ENCODE measurements at regions not wholly inside any gene's neighbourhood (a gene's known extent, or its start where the extent isn't known, plus 50 kb on each side); places are given as distances from the start of the nearest gene placed in this dataset.

DNA sequence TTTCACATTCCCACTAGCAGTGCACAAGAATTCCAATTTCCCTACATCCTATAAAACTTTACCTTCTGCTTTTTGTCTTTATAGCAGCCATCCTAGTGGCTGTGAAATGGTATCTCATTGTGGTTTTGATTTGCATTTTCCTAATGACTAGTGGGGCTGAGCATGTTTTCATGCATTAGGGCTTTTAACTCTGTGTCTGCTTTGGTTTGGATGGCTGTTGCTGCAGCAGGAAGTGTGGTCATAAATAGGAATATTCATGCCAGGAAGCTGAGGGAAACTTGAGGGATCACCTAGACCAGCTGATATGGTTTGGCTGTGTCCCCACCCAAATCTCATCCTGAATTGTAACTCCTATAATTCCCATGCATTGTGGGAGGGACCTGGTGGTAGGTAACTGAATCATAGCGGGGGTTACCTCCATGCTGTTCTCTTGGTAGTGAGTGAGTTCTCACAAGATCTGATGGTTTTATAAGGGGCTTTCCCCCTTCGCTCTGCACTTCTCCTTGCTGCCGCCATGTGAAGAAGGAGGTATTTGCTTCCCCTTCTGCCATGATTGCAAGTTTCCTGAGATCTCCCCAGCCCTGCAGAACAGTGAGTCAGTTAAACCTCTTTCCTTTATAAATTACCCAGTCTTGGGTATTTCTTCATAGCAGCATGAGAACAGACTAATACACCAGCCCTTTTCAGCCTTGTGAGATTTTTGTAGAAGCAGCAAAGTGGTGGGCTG is 181.8 kb upstream of the PITRM1 start:
- TF ChIP-seq, protein P1, sequence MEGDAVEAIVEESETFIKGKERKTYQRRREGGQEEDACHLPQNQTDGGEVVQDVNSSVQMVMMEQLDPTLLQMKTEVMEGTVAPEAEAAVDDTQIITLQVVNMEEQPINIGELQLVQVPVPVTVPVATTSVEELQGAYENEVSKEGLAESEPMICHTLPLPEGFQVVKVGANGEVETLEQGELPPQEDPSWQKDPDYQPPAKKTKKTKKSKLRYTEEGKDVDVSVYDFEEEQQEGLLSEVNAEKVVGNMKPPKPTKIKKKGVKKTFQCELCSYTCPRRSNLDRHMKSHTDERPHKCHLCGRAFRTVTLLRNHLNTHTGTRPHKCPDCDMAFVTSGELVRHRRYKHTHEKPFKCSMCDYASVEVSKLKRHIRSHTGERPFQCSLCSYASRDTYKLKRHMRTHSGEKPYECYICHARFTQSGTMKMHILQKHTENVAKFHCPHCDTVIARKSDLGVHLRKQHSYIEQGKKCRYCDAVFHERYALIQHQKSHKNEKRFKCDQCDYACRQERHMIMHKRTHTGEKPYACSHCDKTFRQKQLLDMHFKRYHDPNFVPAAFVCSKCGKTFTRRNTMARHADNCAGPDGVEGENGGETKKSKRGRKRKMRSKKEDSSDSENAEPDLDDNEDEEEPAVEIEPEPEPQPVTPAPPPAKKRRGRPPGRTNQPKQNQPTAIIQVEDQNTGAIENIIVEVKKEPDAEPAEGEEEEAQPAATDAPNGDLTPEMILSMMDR (conservative IDR thresholded peaks at IDR 0.05 in 1 of 2, IDR thresholded peaks at IDR 0.05 in 1 of 2; ENCODE audit: low read depth in 1 of 2, low read length in 2 of 2): no peak
- TF ChIP-seq EZH2 (IDR thresholded peaks at IDR 0.05; ENCODE audit: low read length, missing control alignments): no peak
